NCI-H1092 (cell line): ENCODE measurements at regions not wholly inside any gene's neighbourhood (a gene's known extent, or its start where the extent isn't known, plus 50 kb on each side); places are given as distances from the start of the nearest gene placed in this dataset.

Source experiments
- DNase-seq: peaks from one replicate; lab custom pipeline; 2025; lab: John Stamatoyannopoulos, UW

- DNase-seq: no peak
Observed at GRCh38 chr5:52498607-52499006, 289.1 kb upstream of the ITGA1 start.

DNA sequence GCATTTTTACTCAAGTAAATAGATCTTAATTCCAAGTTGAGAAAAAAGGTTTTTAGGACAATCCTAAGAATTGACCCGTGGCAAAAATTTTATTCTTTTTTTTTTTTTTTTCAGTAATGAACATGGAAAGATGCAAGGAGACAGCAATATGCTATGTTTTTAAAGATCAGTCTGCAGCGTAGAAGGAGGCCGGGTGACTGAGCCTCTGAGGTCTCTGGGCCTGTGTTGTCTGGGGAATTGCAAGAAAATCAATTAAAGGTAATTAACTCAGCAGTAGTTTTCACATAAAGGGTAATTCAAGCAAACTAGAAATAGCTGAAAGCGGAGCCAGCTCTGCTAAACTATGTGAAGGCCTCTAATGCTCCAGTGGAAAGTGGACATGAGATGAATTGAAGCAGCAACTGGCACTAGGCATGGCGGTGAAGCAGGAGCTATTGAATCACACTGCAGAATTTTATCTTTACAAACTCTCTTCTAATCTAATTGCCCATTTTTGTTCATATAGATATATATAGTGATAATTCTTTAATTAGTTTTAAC, 285.2 kb upstream of the ITGA1 start:
- no peak for DNase-seq

- no peak for DNase-seq
Observed at GRCh38 chr5:52504584-52505240, 283.0 kb upstream of the ITGA1 start.

- DNase-seq: no peak
Observed at GRCh38 chr5:52517667-52518066, 270.0 kb upstream of the ITGA1 start.

DNA sequence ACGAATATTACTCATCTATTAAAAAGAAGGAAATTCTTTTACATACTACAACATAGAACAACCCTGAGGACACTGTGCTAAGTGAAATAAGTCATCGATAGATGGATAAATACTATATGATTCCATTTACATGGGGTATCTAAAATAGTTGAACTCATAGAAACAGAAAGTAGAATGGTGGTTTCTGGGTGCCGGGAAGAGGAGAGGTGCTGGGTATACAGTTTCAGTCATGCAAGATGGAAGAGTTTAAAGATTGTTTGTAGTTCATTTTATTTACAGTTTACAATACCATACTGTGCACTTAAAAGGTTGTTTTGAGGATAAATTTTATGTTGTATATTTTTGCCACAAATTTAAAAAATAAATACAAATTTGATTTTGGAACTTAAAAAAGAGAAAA, 267.5 kb upstream of the ITGA1 start:
- no peak for DNase-seq

GRCh38 chr5:52521236-52521635, 266.5 kb upstream of the ITGA1 start:
- DNase-seq: no peak

GRCh38 chr5:52523701-52524100, 264.0 kb upstream of the ITGA1 start:
- DNase-seq: no peak

GRCh38 chr5:52531105-52531504, 256.6 kb upstream of the ITGA1 start:
- DNase-seq: no peak

DNA sequence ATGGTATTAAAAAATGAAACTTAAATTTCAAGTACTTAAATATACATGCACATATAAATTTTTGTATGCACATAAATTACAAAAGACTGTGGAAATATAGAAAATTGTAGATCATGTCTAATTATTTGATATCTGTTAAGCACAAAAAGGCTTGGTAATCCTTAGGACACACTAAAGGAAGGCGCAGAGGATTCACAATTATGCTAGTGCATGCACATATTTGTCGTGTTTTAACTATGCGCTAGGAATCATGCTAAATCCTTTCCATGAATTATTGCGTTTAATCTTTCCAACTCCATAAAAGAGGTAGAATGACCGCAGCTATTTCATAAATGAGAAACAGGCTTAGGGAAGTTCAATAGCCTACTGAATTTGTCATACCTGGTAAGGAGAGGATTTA, 244.1 kb upstream of the ITGA1 start:
- no peak for DNase-seq

- no peak for DNase-seq
Observed at GRCh38 chr5:52544738-52545137, 243.0 kb upstream of the ITGA1 start.

DNA sequence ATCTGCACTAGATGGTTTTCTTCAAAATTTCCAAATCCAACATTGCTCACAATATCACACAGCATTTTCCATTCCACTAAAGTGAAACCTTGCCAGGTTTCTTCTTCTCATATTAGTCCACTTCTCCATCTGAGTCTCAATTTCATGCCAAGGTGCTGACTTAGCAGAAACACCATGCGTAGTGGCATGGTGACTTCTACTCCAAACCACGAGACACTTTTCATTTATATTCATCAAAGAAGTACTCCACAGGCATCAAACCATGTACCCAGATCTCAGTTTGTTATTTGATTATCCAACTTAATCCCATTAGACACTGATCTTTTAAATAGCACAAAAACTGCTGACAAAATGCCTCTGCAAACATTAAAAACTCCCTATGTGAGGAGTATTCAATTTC, 233.4 kb upstream of the ITGA1 start:
- DNase-seq: no peak

DNA sequence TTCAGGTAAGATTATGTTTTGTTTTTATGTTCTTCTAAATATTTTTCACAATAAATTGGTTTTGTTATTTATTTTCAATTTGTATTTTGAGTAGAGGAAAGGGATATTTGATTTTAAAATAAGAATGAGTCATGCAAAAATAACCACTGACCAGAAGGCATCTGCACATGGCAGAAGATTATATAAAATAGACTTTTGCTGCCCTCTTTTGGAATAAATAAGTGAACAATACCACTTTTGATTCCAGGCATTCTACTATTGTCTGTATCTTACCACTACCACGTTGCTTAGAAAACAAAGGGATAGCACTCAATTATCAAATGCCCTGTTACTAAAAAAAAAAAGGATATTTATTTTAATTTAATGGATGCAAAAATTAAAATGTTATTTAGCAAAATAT, 227.3 kb upstream of the ITGA1 start:
- DNase-seq: peak; percentile 42

- DNase-seq: no peak
Observed at GRCh38 chr5:52562473-52562872, 225.2 kb upstream of the ITGA1 start.

DNA sequence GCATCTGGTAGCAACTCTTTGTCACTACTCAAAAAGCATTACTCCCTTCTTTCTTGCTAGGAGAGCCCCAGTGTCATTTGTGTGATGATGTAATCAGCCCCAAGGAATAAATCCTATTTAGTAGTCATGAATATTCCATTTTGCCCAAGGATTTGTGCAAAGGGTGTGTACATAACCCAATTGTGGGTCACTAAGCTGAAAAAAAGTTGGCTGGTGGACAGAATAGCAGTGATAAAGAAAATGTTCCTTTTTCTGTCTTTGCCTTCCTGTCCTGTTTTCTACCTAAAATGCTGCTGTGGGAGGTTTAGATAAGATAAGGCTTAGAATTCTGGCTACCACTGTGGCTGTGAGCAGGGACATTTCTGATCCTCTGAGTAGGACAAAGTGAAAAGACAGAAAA, 223.1 kb upstream of the ITGA1 start:
- DNase-seq: no peak

DNA sequence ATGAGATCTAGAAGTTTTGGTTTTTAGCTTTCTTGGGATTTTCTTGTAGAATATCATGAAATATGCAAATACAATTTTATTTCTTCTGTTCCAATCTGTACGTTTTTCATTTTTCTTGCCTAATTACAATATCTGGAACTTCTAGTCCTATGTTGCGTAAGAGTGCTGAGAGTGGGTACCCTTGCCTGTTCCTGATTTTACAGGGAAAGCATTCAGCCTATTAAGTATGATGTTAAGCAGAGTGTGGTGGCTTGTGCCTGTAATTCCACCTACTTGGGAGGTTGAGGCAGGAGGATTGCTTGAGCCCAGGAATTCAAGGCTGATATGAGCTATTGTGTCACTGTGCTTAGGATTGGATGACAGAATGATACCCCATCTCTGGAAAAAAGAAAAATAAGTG, 210.2 kb upstream of the ITGA1 start:
- DNase-seq: no peak

DNA sequence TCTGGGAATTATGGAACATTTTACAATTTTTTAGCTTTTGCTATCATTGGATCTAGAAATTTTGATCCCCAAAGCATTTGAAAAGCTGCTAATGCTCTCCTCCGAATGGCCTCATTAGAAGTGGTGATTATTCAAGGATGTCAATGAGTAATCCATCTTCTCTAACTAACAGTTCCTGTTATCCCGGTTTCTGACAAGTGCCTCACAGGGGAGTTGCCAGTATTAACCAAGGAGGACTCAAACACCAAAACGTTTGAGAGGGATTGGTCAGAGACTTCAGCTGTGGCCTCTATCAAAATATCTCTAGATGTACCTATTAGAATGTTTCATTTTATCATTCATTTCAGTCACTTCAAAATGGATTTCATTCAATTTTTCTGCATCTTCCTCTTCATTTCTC, 208.3 kb upstream of the ITGA1 start:
- DNase-seq: no peak

DNA sequence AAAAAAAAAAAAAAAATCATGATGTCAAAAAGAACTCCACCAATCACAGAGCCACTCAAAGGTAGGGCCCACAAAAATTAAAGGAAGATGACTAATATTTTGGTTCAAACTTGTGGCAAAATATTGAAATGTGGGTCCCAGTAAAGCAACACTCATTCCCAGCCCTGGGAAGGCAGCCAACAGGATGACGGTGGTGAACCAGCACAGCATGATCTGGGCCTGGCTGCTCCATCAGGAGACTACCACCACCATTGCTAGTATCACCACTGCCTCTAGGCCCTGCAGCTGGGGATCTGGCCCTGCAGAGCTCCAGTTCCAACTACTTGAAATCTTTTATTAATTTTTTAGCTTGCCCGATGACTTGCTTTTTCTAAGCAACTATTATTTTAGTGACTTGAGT, 206.8 kb upstream of the ITGA1 start:
- no peak for DNase-seq

GRCh38 chr5:52582313-52582712, 205.4 kb upstream of the ITGA1 start:
- no peak for DNase-seq

GRCh38 chr5:52587131-52587530, 200.6 kb upstream of the ITGA1 start:
- DNase-seq: no peak

DNA sequence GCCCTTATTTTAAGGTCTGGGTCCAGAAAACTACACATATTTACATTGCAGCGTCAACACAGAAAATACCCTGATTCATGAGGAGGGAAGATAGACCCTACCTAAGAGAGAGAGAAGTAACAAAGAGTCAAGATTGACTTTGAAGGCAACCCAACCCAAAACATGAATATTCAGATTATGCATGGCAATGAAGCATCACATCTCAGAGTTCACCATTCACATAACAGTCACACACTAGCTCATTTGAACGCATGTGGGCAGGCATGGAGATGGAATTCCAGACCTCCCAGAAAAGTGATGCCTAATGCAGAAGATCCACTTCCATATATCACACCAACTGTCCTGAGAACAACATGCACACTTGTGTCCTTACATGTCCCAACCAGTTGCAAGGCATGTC, 190.1 kb upstream of the ITGA1 start:
- no peak for DNase-seq

GRCh38 chr5:52598968-52599367, 188.7 kb upstream of the ITGA1 start:
- no peak for DNase-seq

DNA sequence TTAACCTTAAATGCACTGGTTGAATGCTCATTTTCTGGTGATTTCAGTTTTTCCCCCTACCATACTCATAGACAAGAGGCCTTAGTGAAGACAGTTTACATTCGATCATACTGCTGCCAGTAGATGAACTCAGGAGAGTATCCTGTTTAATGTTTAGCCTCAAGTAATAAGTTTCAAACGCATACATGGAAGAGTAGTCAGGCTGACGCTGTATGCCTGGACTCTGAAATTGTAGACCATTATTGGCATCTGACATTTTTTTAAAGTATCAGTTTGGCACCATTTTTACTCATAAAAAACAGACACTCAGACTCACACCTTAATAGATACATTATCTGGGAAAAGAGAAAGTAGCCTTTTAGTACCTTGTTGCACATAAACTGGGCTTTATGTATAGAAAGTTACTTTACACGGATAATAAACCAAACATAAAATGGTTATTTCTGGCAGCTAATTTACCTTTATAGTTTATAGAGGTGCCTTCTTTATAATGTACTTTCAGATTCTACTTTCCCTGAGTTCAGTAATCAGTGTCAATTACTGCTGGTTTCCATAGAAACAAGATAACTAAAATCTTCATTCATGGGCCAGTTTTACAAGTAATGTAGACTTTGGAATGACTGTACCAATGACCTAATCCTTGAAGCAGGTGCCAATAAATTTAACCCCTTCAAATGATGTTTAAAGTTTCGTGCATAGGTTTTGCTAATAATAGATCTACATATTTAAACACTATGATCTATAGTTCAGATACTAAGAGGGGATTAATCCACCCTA, 183.8 kb upstream of the ITGA1 start:
- DNase-seq: no peak
